ENCODE measurements at regions not wholly inside any gene's neighbourhood (a gene's known extent, or its start where the extent isn't known, plus 50 kb on each side); places are given as distances from the start of the nearest gene placed in this dataset.

GRCh38 chr6:139546106-139546472 is 171.6 kb upstream of the CITED2 start:
- TF ChIP-seq, protein P1, sequence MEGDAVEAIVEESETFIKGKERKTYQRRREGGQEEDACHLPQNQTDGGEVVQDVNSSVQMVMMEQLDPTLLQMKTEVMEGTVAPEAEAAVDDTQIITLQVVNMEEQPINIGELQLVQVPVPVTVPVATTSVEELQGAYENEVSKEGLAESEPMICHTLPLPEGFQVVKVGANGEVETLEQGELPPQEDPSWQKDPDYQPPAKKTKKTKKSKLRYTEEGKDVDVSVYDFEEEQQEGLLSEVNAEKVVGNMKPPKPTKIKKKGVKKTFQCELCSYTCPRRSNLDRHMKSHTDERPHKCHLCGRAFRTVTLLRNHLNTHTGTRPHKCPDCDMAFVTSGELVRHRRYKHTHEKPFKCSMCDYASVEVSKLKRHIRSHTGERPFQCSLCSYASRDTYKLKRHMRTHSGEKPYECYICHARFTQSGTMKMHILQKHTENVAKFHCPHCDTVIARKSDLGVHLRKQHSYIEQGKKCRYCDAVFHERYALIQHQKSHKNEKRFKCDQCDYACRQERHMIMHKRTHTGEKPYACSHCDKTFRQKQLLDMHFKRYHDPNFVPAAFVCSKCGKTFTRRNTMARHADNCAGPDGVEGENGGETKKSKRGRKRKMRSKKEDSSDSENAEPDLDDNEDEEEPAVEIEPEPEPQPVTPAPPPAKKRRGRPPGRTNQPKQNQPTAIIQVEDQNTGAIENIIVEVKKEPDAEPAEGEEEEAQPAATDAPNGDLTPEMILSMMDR (IDR thresholded peaks at IDR 0.05 in 4 of 5, conservative IDR thresholded peaks at IDR 0.05 in 1 of 5): no peak
- TF ChIP-seq POLR2A (IDR thresholded peaks at IDR 0.05): no peak
